ENCODE measurements at regions not wholly inside any gene's neighbourhood (a gene's known extent, or its start where the extent isn't known, plus 50 kb on each side); places are given as distances from the start of the nearest gene placed in this dataset.
"Not testable (repeated sequence)": the region's sequence is repeated elsewhere in the genome, so short reads cannot be mapped to it uniquely, and the experiment has no call there.

- Histone ChIP-seq H3K79me2 (ENCODE audit: insufficient read depth, low read length) (no peaks in the 10 kb centered on the region), H3K9ac (ENCODE audit: low read length) (no peak overlapping the region), H4K20me1 (ENCODE audit: low read depth, low read length) (no peaks in the 10 kb centered on the region), H3K9me2 (replicated peaks; ENCODE audit: insufficient read depth, low read length) (no peaks in the 10 kb centered on the region; the same call in 1 of the 2 replicates), H3K27ac (ENCODE audit: low read depth, low read length) (no peak overlapping the region), H3K9me3 (ENCODE audit: insufficient read depth, low read length) (no peaks in the 10 kb centered on the region), H3K36me3 (ENCODE audit: low read length) (no peaks in the 10 kb centered on the region), H3K27me3 (ENCODE audit: low read length) (no peaks in the 10 kb centered on the region), H3K4me3 (ENCODE audit: insufficient read depth, low read length, poor library complexity, severe bottlenecking) (no peak overlapping the region), H3F3A (ENCODE audit: insufficient read depth) (no peaks in the 10 kb centered on the region), H2AFZ (ENCODE audit: low read depth, low read length, severe bottlenecking) (no peak overlapping the region), H3K4me2 (ENCODE audit: low read depth, low read length, poor library complexity, severe bottlenecking) (no peak overlapping the region)
- TF ChIP-seq, protein P1, sequence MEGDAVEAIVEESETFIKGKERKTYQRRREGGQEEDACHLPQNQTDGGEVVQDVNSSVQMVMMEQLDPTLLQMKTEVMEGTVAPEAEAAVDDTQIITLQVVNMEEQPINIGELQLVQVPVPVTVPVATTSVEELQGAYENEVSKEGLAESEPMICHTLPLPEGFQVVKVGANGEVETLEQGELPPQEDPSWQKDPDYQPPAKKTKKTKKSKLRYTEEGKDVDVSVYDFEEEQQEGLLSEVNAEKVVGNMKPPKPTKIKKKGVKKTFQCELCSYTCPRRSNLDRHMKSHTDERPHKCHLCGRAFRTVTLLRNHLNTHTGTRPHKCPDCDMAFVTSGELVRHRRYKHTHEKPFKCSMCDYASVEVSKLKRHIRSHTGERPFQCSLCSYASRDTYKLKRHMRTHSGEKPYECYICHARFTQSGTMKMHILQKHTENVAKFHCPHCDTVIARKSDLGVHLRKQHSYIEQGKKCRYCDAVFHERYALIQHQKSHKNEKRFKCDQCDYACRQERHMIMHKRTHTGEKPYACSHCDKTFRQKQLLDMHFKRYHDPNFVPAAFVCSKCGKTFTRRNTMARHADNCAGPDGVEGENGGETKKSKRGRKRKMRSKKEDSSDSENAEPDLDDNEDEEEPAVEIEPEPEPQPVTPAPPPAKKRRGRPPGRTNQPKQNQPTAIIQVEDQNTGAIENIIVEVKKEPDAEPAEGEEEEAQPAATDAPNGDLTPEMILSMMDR (IDR thresholded peaks at IDR 0.05; ENCODE audit: insufficient read depth, low read length, poor library complexity, severe bottlenecking): no peak
- no peak for TF ChIP-seq EZH2phosphoT487 (conservative IDR thresholded peaks at IDR 0.05; ENCODE audit: low read length)
These were observed 276.0 kb downstream of the CYRIA start for GRCh38 chr2:16389611-16390010.

DNA sequence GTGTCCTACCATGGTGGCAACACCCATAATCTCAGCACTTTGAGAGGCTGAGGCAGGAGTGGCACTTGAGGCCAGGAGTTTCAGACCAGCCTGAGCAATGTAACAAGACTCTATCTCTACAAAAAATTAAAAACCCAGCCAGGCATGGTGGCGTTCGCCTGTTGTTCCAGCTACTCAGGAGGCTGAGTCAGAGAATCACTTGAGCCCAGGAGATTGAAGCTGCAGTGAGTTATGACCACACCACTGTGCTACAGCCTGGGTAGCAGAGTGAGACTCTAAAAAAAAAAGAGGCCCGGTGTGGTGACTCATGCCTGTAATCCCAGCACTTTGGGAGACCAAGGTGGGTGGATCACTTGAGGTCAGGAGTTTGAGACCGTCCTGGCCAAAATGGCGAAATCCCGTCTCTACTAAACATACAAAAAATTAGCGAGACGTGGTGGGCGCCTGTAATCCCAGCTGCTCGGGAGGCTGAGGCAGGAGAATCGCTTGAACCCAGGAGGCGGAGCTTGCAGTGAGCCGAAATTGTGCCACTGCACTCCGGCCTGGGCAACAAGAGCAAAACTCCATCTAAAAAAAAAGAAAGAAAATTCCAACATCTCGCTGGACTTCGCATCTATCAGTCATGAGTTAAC lies 277.3 kb downstream of the CYRIA start:
- not testable (repeated sequence) for H2AFZ ChIP-seq (ENCODE audit: low read depth, low read length, severe bottlenecking); H3K27me3 ChIP-seq (ENCODE audit: low read length); H3K9ac ChIP-seq (ENCODE audit: low read length); H3K79me2 ChIP-seq (ENCODE audit: insufficient read depth, low read length); H3K27ac ChIP-seq (ENCODE audit: low read depth, low read length); H3K9me2 ChIP-seq (replicated peaks; ENCODE audit: insufficient read depth, low read length); H3K36me3 ChIP-seq (ENCODE audit: low read length); H3K4me2 ChIP-seq (ENCODE audit: low read depth, low read length, poor library complexity, severe bottlenecking); H4K20me1 ChIP-seq (ENCODE audit: low read depth, low read length); H3F3A ChIP-seq (ENCODE audit: insufficient read depth); H3K9me3 ChIP-seq (ENCODE audit: insufficient read depth, low read length); H3K4me3 ChIP-seq (ENCODE audit: insufficient read depth, low read length, poor library complexity, severe bottlenecking)

- Histone ChIP-seq H3K4me3 (ENCODE audit: insufficient read depth, low read length, poor library complexity, severe bottlenecking) (no peak overlapping the region), H3K4me2 (ENCODE audit: low read depth, low read length, poor library complexity, severe bottlenecking) (no peak overlapping the region), H3K27ac (ENCODE audit: low read depth, low read length) (no peak overlapping the region), H4K20me1 (ENCODE audit: low read depth, low read length) (no peaks in the 10 kb centered on the region), H3F3A (ENCODE audit: insufficient read depth) (no peaks in the 10 kb centered on the region), H2AFZ (ENCODE audit: low read depth, low read length, severe bottlenecking) (no peak overlapping the region), H3K9ac (ENCODE audit: low read length) (no peak overlapping the region), H3K9me3 (ENCODE audit: insufficient read depth, low read length) (no peaks in the 10 kb centered on the region), H3K9me2 (replicated peaks; ENCODE audit: insufficient read depth, low read length) (no peaks in the 10 kb centered on the region; the same call in 1 of the 2 replicates), H3K36me3 (ENCODE audit: low read length) (no peaks in the 10 kb centered on the region), H3K27me3 (ENCODE audit: low read length) (no peaks in the 10 kb centered on the region), H3K79me2 (ENCODE audit: insufficient read depth, low read length) (no peaks in the 10 kb centered on the region)
- TF ChIP-seq EZH2phosphoT487 (conservative IDR thresholded peaks at IDR 0.05; ENCODE audit: low read length): no peak
- TF ChIP-seq, protein P1 (IDR thresholded peaks at IDR 0.05; ENCODE audit: insufficient read depth, low read length, poor library complexity, severe bottlenecking): no peak
These were observed 278.1 kb downstream of the CYRIA start for GRCh38 chr2:16387461-16387984.

GRCh38 chr2:16386431-16386830 lies 279.2 kb downstream of the CYRIA start:
- Histone ChIP-seq H3K9ac (ENCODE audit: low read length) (no peak overlapping the region), H3F3A (ENCODE audit: insufficient read depth) (no peaks in the 10 kb centered on the region), H2AFZ (ENCODE audit: low read depth, low read length, severe bottlenecking) (no peak overlapping the region), H3K9me2 (replicated peaks; ENCODE audit: insufficient read depth, low read length) (no peaks in the 10 kb centered on the region; the same call in 1 of the 2 replicates), H3K4me3 (ENCODE audit: insufficient read depth, low read length, poor library complexity, severe bottlenecking) (no peak overlapping the region), H3K4me2 (ENCODE audit: low read depth, low read length, poor library complexity, severe bottlenecking) (no peak overlapping the region), H3K36me3 (ENCODE audit: low read length) (no peaks in the 10 kb centered on the region), H3K9me3 (ENCODE audit: insufficient read depth, low read length) (no peaks in the 10 kb centered on the region), H3K27me3 (ENCODE audit: low read length) (no peaks in the 10 kb centered on the region), H4K20me1 (ENCODE audit: low read depth, low read length) (no peaks in the 10 kb centered on the region), H3K27ac (ENCODE audit: low read depth, low read length) (no peak overlapping the region), H3K79me2 (ENCODE audit: insufficient read depth, low read length) (no peaks in the 10 kb centered on the region)
- TF ChIP-seq EZH2phosphoT487 (conservative IDR thresholded peaks at IDR 0.05; ENCODE audit: low read length): no peak
- TF ChIP-seq, protein P1 (IDR thresholded peaks at IDR 0.05; ENCODE audit: insufficient read depth, low read length, poor library complexity, severe bottlenecking): no peak
